B cell (primary cell): ENCODE measurements at regions not wholly inside any gene's neighbourhood (a gene's known extent, or its start where the extent isn't known, plus 50 kb on each side); places are given as distances from the start of the nearest gene placed in this dataset.

Source experiments
- ATAC-seq: fragments of 200-7000 bp; cut with Tn5 transposase; one replicate; pipeline ENCODE4 v1.10.0; 2021; ENCODE audit warnings: low read depth, mild to moderate bottlenecking, moderate number of reproducible peaks, moderate library complexity
- CTCF ChIA-PET: fragments of 350-600 bp; sonication (Branson Sonifier 250); formaldehyde crosslinking; loops from one replicate; lab custom pipeline; 2021; ENCODE audit warnings: antibody characterized with exemption, inconsistent platforms; lab: Charles Lee
- POLR2A ChIA-PET: fragments of 350-600 bp; sonication (Branson Sonifier 250); formaldehyde crosslinking; loops from one replicate; lab custom pipeline; 2021; ENCODE audit warnings: antibody characterized with exemption; lab: Charles Lee
- DNase-seq: peaks from one replicate; pipeline ENCODE4 v3.0.0; 2013
- H2AFZ ChIP-seq: 2 replicates; pipeline ENCODE4 v1.6.1; 2012; ENCODE audit warnings: mild to moderate bottlenecking, low read depth, low read length; ENCODE audit not compliant: insufficient read depth, poor library complexity, severe bottlenecking
- H3K27ac ChIP-seq, 2 donors: 1 replicate in 1 of 2; 2 replicates in 1 of 2; pipeline ENCODE4 v1.5.1; 2012 to 2013; ENCODE audit warnings: low read length in 2 of 2, mild to moderate bottlenecking in 2 of 2, moderate library complexity in 1 of 2
- H3K27me3 ChIP-seq, 4 experiments: fragments of 200-600 bp in 1 of 4; sonication (generic) in 1 of 4; replicated peaks in 1 of 4; 1 replicate in 2 of 4; 2 replicates in 2 of 4; pipeline versions ENCODE4 v1.6.1 to v1.7.0; 2013 to 2016; ENCODE audit warnings: low read length in 3 of 4, mild to moderate bottlenecking in 2 of 4, mixed read lengths in 1 of 4, moderate library complexity in 1 of 4; ENCODE audit not compliant: insufficient read depth in 4 of 4, control insufficient read depth in 3 of 4; ENCODE audit errors: control extremely low read depth in 1 of 4
- H3K36me3 ChIP-seq, 2 experiments: replicated peaks in 1 of 2; 1 replicate in 1 of 2; 2 replicates in 1 of 2; pipeline versions ENCODE4 v1.6.1 to v1.7.1; 2013; ENCODE audit warnings: low read length in 1 of 2; ENCODE audit not compliant: insufficient read depth in 2 of 2, control insufficient read depth in 1 of 2; ENCODE audit errors: control extremely low read depth in 1 of 2, extremely low read depth in 1 of 2
- H3K4me1 ChIP-seq, 2 donors: fragments of 200-600 bp in 1 of 2; sonication (generic) in 1 of 2; 1 replicate in 1 of 2; 2 replicates in 1 of 2; pipeline versions ENCODE4 v1.5.1 to v1.6.1; 2013 to 2017; ENCODE audit warnings: low read length in 2 of 2; ENCODE audit not compliant: control insufficient read depth in 2 of 2, insufficient read depth in 2 of 2
- H3K4me2 ChIP-seq: replicated peaks from 2 replicates; pipeline ENCODE3; 2012; ENCODE audit warnings: mild to moderate bottlenecking, low read depth, low read length; ENCODE audit not compliant: poor library complexity, severe bottlenecking
- H3K4me3 ChIP-seq, 5 experiments: fragments of 200-600 bp in 1 of 5; sonication (generic) in 1 of 5; 1 replicate in 3 of 5; 2 replicates in 2 of 5; pipeline versions ENCODE4 v1.5.1 to v1.7.0; 2011 to 2016; ENCODE audit warnings: low read length in 4 of 5, mild to moderate bottlenecking in 4 of 5, low read depth in 2 of 5, control low read depth in 1 of 5, moderate library complexity in 1 of 5; ENCODE audit not compliant: insufficient read depth in 1 of 5; ENCODE audit errors: control extremely low read depth in 1 of 5, extremely low read depth in 1 of 5
- H3K79me2 ChIP-seq: fragments of 200-600 bp; sonication (generic); one replicate; pipeline ENCODE4 v1.6.0; 2016; ENCODE audit warnings: low read length; ENCODE audit not compliant: control insufficient read depth, insufficient read depth
- H3K9ac ChIP-seq: fragments of 200-600 bp; sonication (generic); 2 replicates; pipeline ENCODE4 v1.6.1; 2017; ENCODE audit warnings: mild to moderate bottlenecking, low read length, moderate library complexity
- H3K9me3 ChIP-seq, 3 donors: one replicate each; pipeline versions ENCODE4 v1.6.1 to v1.7.1; 2013; ENCODE audit warnings: low read length in 2 of 3; ENCODE audit not compliant: control insufficient read depth in 2 of 3, insufficient read depth in 1 of 3; ENCODE audit errors: control extremely low read depth in 1 of 3
- H4K20me1 ChIP-seq: 2 replicates; pipeline ENCODE4 v1.6.0; 2012; ENCODE audit warnings: mild to moderate bottlenecking, low read length; ENCODE audit not compliant: insufficient read depth, control insufficient read depth, poor library complexity, severe bottlenecking
- H3K27ac Mint-ChIP-seq: one replicate; pipeline ENCODE4 v1.8.0; 2021; ENCODE audit warnings: mixed read lengths
- H3K27me3 Mint-ChIP-seq: one replicate; pipeline ENCODE4 v1.8.0; 2021; ENCODE audit warnings: mixed read lengths
- H3K4me1 Mint-ChIP-seq: one replicate; pipeline ENCODE4 v1.8.0; 2021; ENCODE audit warnings: mixed read lengths
- H3K4me3 Mint-ChIP-seq: one replicate; pipeline ENCODE4 v1.8.0; 2021; ENCODE audit warnings: mixed read lengths
- H3K9me3 Mint-ChIP-seq: one replicate; pipeline ENCODE4 v1.8.0; 2022; ENCODE audit warnings: mixed read lengths; ENCODE audit not compliant: insufficient read depth
- CTCF ChIP-seq: fragments of 200-600 bp; IDR thresholded peaks from one replicate; pipeline ENCODE4 v1.8.0; 2022; ENCODE audit warnings: antibody characterized with exemption, mild to moderate bottlenecking
- EZH2 ChIP-seq: IDR thresholded peaks from 2 replicates; pipeline ENCODE4 v1.6.1; 2012; ENCODE audit warnings: borderline replicate concordance, low read depth, mild to moderate bottlenecking, moderate library complexity, low read length; ENCODE audit not compliant: insufficient read depth, poor library complexity, severe bottlenecking
- WGBS: methylation state at CpG from one replicate; pipeline ENCODE4 v1.1.5; 2013; ENCODE audit warnings: missing lambda C conversion rate; ENCODE audit not compliant: insufficient coverage; 5-methylcytosine and 5-hydroxymethylcytosine counted together
- intact Hi-C: fragments of 100-400 bp; cut with micrococcal nuclease; formaldehyde crosslinking; loops from one replicate; pipeline ENCODE4 v1.10.0; 2022

GRCh38 chr11:38191101-38191500 is 1593.1 kb upstream of the RAG2 start:
- no peaks in the 10 kb centered on the region for H3K27me3 Mint-ChIP-seq
- ChIA-PET CTCF (no interaction called here), POLR2A (no interaction called here)
- ATAC-seq = no peak
- intact Hi-C loops = no loop called here
- Histone ChIP-seq H2AFZ (no peak overlapping the region), H3K27ac (no peak overlapping the region), H4K20me1 (no peaks in the 10 kb centered on the region), H3K4me3 (no peak overlapping the region), H3K9me3 (no peaks in the 10 kb centered on the region), H3K79me2 (no peaks in the 10 kb centered on the region), H3K4me1 (no peaks in the 10 kb centered on the region), H3K36me3 (no peaks in the 10 kb centered on the region), H3K27me3 (no peaks in the 10 kb centered on the region), H3K9ac (no peak overlapping the region), H3K4me2 (no peak overlapping the region)
- no peak overlapping the region for H3K4me3 Mint-ChIP-seq
- H3K9me3 Mint-ChIP-seq = no peaks in the 10 kb centered on the region
- no peak for TF ChIP-seq EZH2
- TF ChIP-seq CTCF = no peak
- no CpG with 5 or more reads among the region's 1 CpG for WGBS
- H3K27ac Mint-ChIP-seq = no peak overlapping the region
- no peak for DNase-seq
- no peaks in the 10 kb centered on the region for H3K4me1 Mint-ChIP-seq

- Histone ChIP-seq H3K79me2 (no peaks in the 10 kb centered on the region), H2AFZ (no peak overlapping the region), H3K4me2 (no peak overlapping the region), H3K27me3 (no peaks in the 10 kb centered on the region), H3K36me3 (no peaks in the 10 kb centered on the region), H3K9ac (no peak overlapping the region), H4K20me1 (no peaks in the 10 kb centered on the region), H3K4me1 (no peaks in the 10 kb centered on the region), H3K9me3 (no peaks in the 10 kb centered on the region), H3K4me3 (no peak overlapping the region), H3K27ac (no peak overlapping the region)
- no peak for DNase-seq
- ChIA-PET CTCF (no interaction called here), POLR2A (no interaction called here)
- Mint-ChIP-seq H3K9me3 (peaks cover 3% of the 10 kb centered on the region), H3K27ac (no peak overlapping the region), H3K4me3 (no peak overlapping the region), H3K27me3 (no peaks in the 10 kb centered on the region), H3K4me1 (no peaks in the 10 kb centered on the region)
- TF ChIP-seq CTCF = no peak
- TF ChIP-seq EZH2 = no peak
- intact Hi-C loops = no loop called here
- no peak for ATAC-seq
- 0% methylated on average over 1 of the region's 1 CpG for WGBS
Measured at GRCh38 chr11:38182126-38182866, 1584.3 kb upstream of the RAG2 start.
